ENCODE measurements at regions not wholly inside any gene's neighbourhood (a gene's known extent, or its start where the extent isn't known, plus 50 kb on each side); places are given as distances from the start of the nearest gene placed in this dataset.

GRCh38 chr2:136356125-136357006 is 238.4 kb upstream of the CXCR4 start:
- FAIRE-seq = no peak
- TF ChIP-seq CTCF (optimal IDR thresholded peaks at IDR 0.05 in 1 of 3, IDR thresholded peaks at IDR 0.05 in 1 of 3, conservative IDR thresholded peaks at IDR 0.05 in 1 of 3; ENCODE audit: extremely low read depth in 1 of 3, insufficient read depth in 2 of 3, low read length in 3 of 3) (no peak), EZH2 (IDR thresholded peaks at IDR 0.05; ENCODE audit: low read length) (no peak)
- peaks cover 8% of the 10 kb centered on the region for H3K27me3 ChIP-seq (ENCODE audit: control insufficient read depth, extremely low read depth, insufficient read depth, low read length)

GRCh38 chr2:136351684-136352083 is 233.7 kb upstream of the CXCR4 start:
- FAIRE-seq = no peak
- Histone ChIP-seq H3K27me3 (ENCODE audit: control insufficient read depth, extremely low read depth, insufficient read depth, low read length) (peaks cover 8% of the 10 kb centered on the region), H4K20me1 (ENCODE audit: control insufficient read depth, extremely low read depth, insufficient read depth, low read length) (no peaks in the 10 kb centered on the region), H3K9ac (ENCODE audit: control insufficient read depth, extremely low read depth, insufficient read depth, low read length) (no peak overlapping the region), H3K4me3 (ENCODE audit: control insufficient read depth in 2 of 3, extremely low read depth in 1 of 3, insufficient read depth in 2 of 3, low read depth in 1 of 3, low read length in 3 of 3) (no peak overlapping the region), H2AFZ (ENCODE audit: control insufficient read depth, low read length) (no peak overlapping the region), H3K79me2 (ENCODE audit: control insufficient read depth, insufficient read depth, low read length) (no peaks in the 10 kb centered on the region), H3K36me3 (ENCODE audit: control insufficient read depth in 2 of 2, extremely low read depth in 1 of 2, insufficient read depth in 2 of 2, low read length in 2 of 2) (no peaks in the 10 kb centered on the region), H3K27ac (ENCODE audit: control insufficient read depth, insufficient read depth, low read length) (no peak overlapping the region), H3K4me2 (ENCODE audit: control insufficient read depth, extremely low read depth, insufficient read depth, low read depth, low read length) (no peak overlapping the region), H3K4me1 (ENCODE audit: control insufficient read depth, extremely low read depth, insufficient read depth, low read length) (no peaks in the 10 kb centered on the region), H3K9me3 (ENCODE audit: control insufficient read depth, low read depth, low read length) (no peaks in the 10 kb centered on the region), H3K9me1 (ENCODE audit: control insufficient read depth, extremely low read depth, insufficient read depth, low read length) (no peaks in the 10 kb centered on the region)
- TF ChIP-seq EZH2 (IDR thresholded peaks at IDR 0.05; ENCODE audit: low read length) = no peak
- no peak for TF ChIP-seq CTCF (optimal IDR thresholded peaks at IDR 0.05 in 1 of 3, IDR thresholded peaks at IDR 0.05 in 1 of 3, conservative IDR thresholded peaks at IDR 0.05 in 1 of 3; ENCODE audit: extremely low read depth in 1 of 3, insufficient read depth in 2 of 3, low read length in 3 of 3)
- DNase-seq (ENCODE audit: low read depth, low spot score) = no peak
- dilution Hi-C loops (cut with MboI; ENCODE audit: extremely low pct_ligation_motif_present, low sequenced_read_pairs) = no loop called here

More at GRCh38 chr2:136356125-136357006, 238.4 kb upstream of the CXCR4 start:
- H3K79me2 ChIP-seq (ENCODE audit: control insufficient read depth, insufficient read depth, low read length) = no peaks in the 10 kb centered on the region
- dilution Hi-C loops (cut with MboI; ENCODE audit: extremely low pct_ligation_motif_present, low sequenced_read_pairs) = no loop called here
- no peak overlapping the region for H3K27ac ChIP-seq (ENCODE audit: control insufficient read depth, insufficient read depth, low read length)
- H3K36me3 ChIP-seq (ENCODE audit: control insufficient read depth in 2 of 2, extremely low read depth in 1 of 2, insufficient read depth in 2 of 2, low read length in 2 of 2) = no peaks in the 10 kb centered on the region
- H3K9ac ChIP-seq (ENCODE audit: control insufficient read depth, extremely low read depth, insufficient read depth, low read length) = no peak overlapping the region
- no peaks in the 10 kb centered on the region for H3K9me3 ChIP-seq (ENCODE audit: control insufficient read depth, low read depth, low read length)
- no peak overlapping the region for H3K4me3 ChIP-seq (ENCODE audit: control insufficient read depth in 2 of 3, extremely low read depth in 1 of 3, insufficient read depth in 2 of 3, low read depth in 1 of 3, low read length in 3 of 3)
- H2AFZ ChIP-seq (ENCODE audit: control insufficient read depth, low read length) = no peak overlapping the region
- H3K4me1 ChIP-seq (ENCODE audit: control insufficient read depth, extremely low read depth, insufficient read depth, low read length) = no peaks in the 10 kb centered on the region
- H3K4me2 ChIP-seq (ENCODE audit: control insufficient read depth, extremely low read depth, insufficient read depth, low read depth, low read length) = no peak overlapping the region
- DNase-seq (ENCODE audit: low read depth, low spot score) = no peak
- no peaks in the 10 kb centered on the region for H3K9me1 ChIP-seq (ENCODE audit: control insufficient read depth, extremely low read depth, insufficient read depth, low read length)
- no peaks in the 10 kb centered on the region for H4K20me1 ChIP-seq (ENCODE audit: control insufficient read depth, extremely low read depth, insufficient read depth, low read length)

Data from keratinocyte (primary cell).